ENCODE measurements at regions not wholly inside any gene's neighbourhood (a gene's known extent, or its start where the extent isn't known, plus 50 kb on each side); places are given as distances from the start of the nearest gene placed in this dataset.

- H3K4me2 ChIP-seq (replicated peaks; ENCODE audit: low read depth, low read length, poor library complexity, severe bottlenecking) = no peak overlapping the region
- H3K27me3 ChIP-seq (replicated peaks in 1 of 4; ENCODE audit: control extremely low read depth in 1 of 4, control insufficient read depth in 3 of 4, insufficient read depth in 4 of 4, low read length in 3 of 4) = peaks cover 0 to 8% (median 5%) of the 10 kb centered on the region in 4 experiments
- Mint-ChIP-seq H3K27me3 (peaks cover 24% of the 10 kb centered on the region), H3K4me3 (no peak overlapping the region), H3K27ac (no peak overlapping the region), H3K9me3 (ENCODE audit: insufficient read depth) (no peaks in the 10 kb centered on the region), H3K4me1 (no peaks in the 10 kb centered on the region)
- no peaks in the 10 kb centered on the region for H3K79me2 ChIP-seq (ENCODE audit: control insufficient read depth, insufficient read depth, low read length)
- H3K4me1 ChIP-seq (ENCODE audit: control insufficient read depth in 2 of 2, insufficient read depth in 2 of 2, low read length in 2 of 2) = no peaks in the 10 kb centered on the region
- ATAC-seq (ENCODE audit: low read depth) (no peak), DNase-seq (no peak)
- no peak overlapping the region for H3K4me3 ChIP-seq (ENCODE audit: control extremely low read depth in 1 of 5, extremely low read depth in 1 of 5, insufficient read depth in 1 of 5, low read depth in 2 of 5, low read length in 4 of 5)
- no peak overlapping the region for H2AFZ ChIP-seq (ENCODE audit: insufficient read depth, low read depth, low read length, poor library complexity, severe bottlenecking)
- WGBS (ENCODE audit: insufficient coverage) = no CpG with 5 or more reads among the region's 1 CpG
- no peak overlapping the region for H3K27ac ChIP-seq (ENCODE audit: low read length in 2 of 2)
- H4K20me1 ChIP-seq (ENCODE audit: control insufficient read depth, insufficient read depth, low read length, poor library complexity, severe bottlenecking) = no peaks in the 10 kb centered on the region
- ChIA-PET CTCF (no interaction called here), POLR2A (no interaction called here)
- intact Hi-C loops (cut with micrococcal nuclease) = no loop called here
- no peak overlapping the region for H3K9ac ChIP-seq (ENCODE audit: low read length)
- H3K36me3 ChIP-seq (replicated peaks in 1 of 2; ENCODE audit: control extremely low read depth in 1 of 2, control insufficient read depth in 1 of 2, extremely low read depth in 1 of 2, insufficient read depth in 2 of 2, low read length in 1 of 2) = no peaks in the 10 kb centered on the region
- TF ChIP-seq EZH2 (IDR thresholded peaks at IDR 0.05; ENCODE audit: borderline replicate concordance, insufficient read depth, low read depth, low read length, poor library complexity, severe bottlenecking) (no peak), CTCF (IDR thresholded peaks at IDR 0.05) (no peak)
- peaks cover 2 to 5% (median 5%) of the 10 kb centered on the region in 3 donors for H3K9me3 ChIP-seq (ENCODE audit: control extremely low read depth in 1 of 3, control insufficient read depth in 2 of 3, insufficient read depth in 1 of 3, low read length in 2 of 3)
Measured at GRCh38 chr10:63783882-63784281, 262.7 kb downstream of the REEP3 start.

DNA sequence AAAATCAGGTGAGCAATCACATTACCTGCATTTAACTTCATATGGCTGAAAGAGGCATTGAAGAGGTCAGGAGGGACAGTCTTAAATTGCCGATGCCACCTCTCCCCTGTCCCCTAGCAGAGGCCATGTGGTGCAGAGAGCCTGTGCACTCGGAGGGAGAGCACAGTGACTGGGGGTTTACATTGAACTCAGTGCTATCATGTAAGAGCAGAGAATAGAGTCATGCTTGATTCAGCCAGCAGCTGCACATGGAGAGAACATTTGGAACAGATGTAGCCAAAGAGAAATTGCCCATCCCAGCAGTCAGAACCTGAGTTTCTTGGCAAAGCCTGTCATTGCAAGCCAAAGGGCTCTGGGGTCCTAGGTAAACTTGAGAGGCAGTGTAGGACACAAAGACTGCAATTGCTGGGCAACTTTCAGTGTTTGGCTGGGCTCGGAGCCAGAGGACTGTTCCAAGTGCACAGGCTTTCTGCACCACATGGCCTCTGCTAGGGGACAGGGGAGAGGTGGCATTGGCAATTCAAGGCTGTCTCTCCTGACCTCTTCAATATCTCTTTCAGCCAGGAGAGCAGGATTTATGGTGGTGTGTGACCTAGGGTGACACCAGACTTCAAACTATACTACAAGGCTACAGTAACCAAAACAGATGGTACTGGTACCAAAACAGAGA lies 267.1 kb downstream of the REEP3 start:
- peaks cover 2% of the 10 kb centered on the region for H3K9me3 Mint-ChIP-seq (ENCODE audit: insufficient read depth)
- Histone ChIP-seq H3K79me2 (ENCODE audit: control insufficient read depth, insufficient read depth, low read length) (no peaks in the 10 kb centered on the region), H2AFZ (ENCODE audit: insufficient read depth, low read depth, low read length, poor library complexity, severe bottlenecking) (no peak overlapping the region), H3K4me1 (ENCODE audit: control insufficient read depth in 2 of 2, insufficient read depth in 2 of 2, low read length in 2 of 2) (no peaks in the 10 kb centered on the region), H4K20me1 (ENCODE audit: control insufficient read depth, insufficient read depth, low read length, poor library complexity, severe bottlenecking) (no peaks in the 10 kb centered on the region), H3K4me3 (ENCODE audit: control extremely low read depth in 1 of 5, extremely low read depth in 1 of 5, insufficient read depth in 1 of 5, low read depth in 2 of 5, low read length in 4 of 5) (no peak overlapping the region), H3K27me3 (replicated peaks in 1 of 4; ENCODE audit: control extremely low read depth in 1 of 4, control insufficient read depth in 3 of 4, insufficient read depth in 4 of 4, low read length in 3 of 4) (peaks cover 0 to 4% (median 2%) of the 10 kb centered on the region in 4 experiments), H3K9me3 (ENCODE audit: control extremely low read depth in 1 of 3, control insufficient read depth in 2 of 3, insufficient read depth in 1 of 3, low read length in 2 of 3) (peaks cover 0 to 3% (median 0%) of the 10 kb centered on the region in 3 donors), H3K9ac (ENCODE audit: low read length) (no peak overlapping the region), H3K36me3 (replicated peaks in 1 of 2; ENCODE audit: control extremely low read depth in 1 of 2, control insufficient read depth in 1 of 2, extremely low read depth in 1 of 2, insufficient read depth in 2 of 2, low read length in 1 of 2) (no peaks in the 10 kb centered on the region), H3K27ac (ENCODE audit: low read length in 2 of 2) (no peak overlapping the region), H3K4me2 (replicated peaks; ENCODE audit: low read depth, low read length, poor library complexity, severe bottlenecking) (no peak overlapping the region)
- 90% methylated on average over 2 of the region's 3 CpGs for WGBS (ENCODE audit: insufficient coverage)
- DNase-seq (no peak), ATAC-seq (ENCODE audit: low read depth) (no peak)
- intact Hi-C loops (cut with micrococcal nuclease) = no loop called here
- H3K27ac Mint-ChIP-seq = no peak overlapping the region
- TF ChIP-seq EZH2 (IDR thresholded peaks at IDR 0.05; ENCODE audit: borderline replicate concordance, insufficient read depth, low read depth, low read length, poor library complexity, severe bottlenecking) (no peak), CTCF (IDR thresholded peaks at IDR 0.05) (no peak)
- no peak overlapping the region for H3K4me3 Mint-ChIP-seq
- ChIA-PET CTCF (no interaction called here), POLR2A (no interaction called here)
- peaks cover 12% of the 10 kb centered on the region for H3K27me3 Mint-ChIP-seq
- no peaks in the 10 kb centered on the region for H3K4me1 Mint-ChIP-seq

All from B cell (primary cell).